CD14-positive monocyte (primary cell): ENCODE measurements at regions not wholly inside any gene's neighbourhood (a gene's known extent, or its start where the extent isn't known, plus 50 kb on each side); places are given as distances from the start of the nearest gene placed in this dataset.
"Not testable (repeated sequence)": the region's sequence is repeated elsewhere in the genome, so short reads cannot be mapped to it uniquely, and the experiment has no call there.

ENCODE experiments used
- DNase-seq, 3 donors: peaks; one replicate each; pipeline ENCODE4 v3.0.0-alpha.2; 2011 to 2022
- H2AFZ ChIP-seq: 2 replicates; pipeline ENCODE4 v1.6.0; 2012; ENCODE audit warnings: mild to moderate bottlenecking, low read depth, low read length, inconsistent platforms; ENCODE audit not compliant: insufficient read depth, poor library complexity, severe bottlenecking
- H3K27ac ChIP-seq, 2 donors: 1 replicate in 1 of 2; 2 replicates in 1 of 2; pipeline ENCODE4 v1.5.1; 2012 to 2013; ENCODE audit warnings: low read length in 2 of 2, control low read depth in 1 of 2, inconsistent platforms in 1 of 2, low read depth in 1 of 2, mild to moderate bottlenecking in 1 of 2
- H3K27me3 ChIP-seq, 2 donors: one replicate each; pipeline versions ENCODE4 v1.6.0 to v1.6.1; 2011 to 2013; ENCODE audit warnings: low read length in 2 of 2; ENCODE audit not compliant: control insufficient read depth in 2 of 2, insufficient read depth in 2 of 2
- H3K36me3 ChIP-seq, 2 donors: replicated peaks in 1 of 2; 1 replicate in 1 of 2; 2 replicates in 1 of 2; pipeline versions ENCODE4 v1.5.1 to v1.6.1; 2012 to 2013; ENCODE audit warnings: low read length in 2 of 2, control low read depth in 1 of 2, inconsistent platforms in 1 of 2, mild to moderate bottlenecking in 1 of 2; ENCODE audit not compliant: insufficient read depth in 2 of 2, control insufficient read depth in 1 of 2
- H3K4me1 ChIP-seq, 2 donors: 1 replicate in 1 of 2; 2 replicates in 1 of 2; pipeline versions ENCODE4 v1.5.1 to v1.6.1; 2012 to 2013; ENCODE audit warnings: low read length in 2 of 2, control low read depth in 1 of 2, inconsistent platforms in 1 of 2, mild to moderate bottlenecking in 1 of 2, moderate library complexity in 1 of 2; ENCODE audit not compliant: insufficient read depth in 2 of 2, control insufficient read depth in 1 of 2
- H3K4me2 ChIP-seq: replicated peaks from 2 replicates; pipeline ENCODE3; 2012; ENCODE audit warnings: low read length, moderate library complexity, mild to moderate bottlenecking; ENCODE audit not compliant: poor library complexity, severe bottlenecking; ENCODE audit errors: extremely low read depth
- H3K4me3 ChIP-seq, 3 experiments: fragments of 200-600 bp in 1 of 3; sonication (generic) in 1 of 3; replicated peaks in 1 of 3; 1 replicate in 2 of 3; 2 replicates in 1 of 3; pipeline ENCODE4 v1.5.1; 2011 to 2013; ENCODE audit warnings: low read length in 3 of 3, mild to moderate bottlenecking in 3 of 3, control low read depth in 2 of 3, low read depth in 2 of 3, inconsistent platforms in 1 of 3, moderate library complexity in 1 of 3
- H3K79me2 ChIP-seq: 2 replicates; pipeline ENCODE4 v1.6.0; 2012; ENCODE audit warnings: mild to moderate bottlenecking, control low read depth, inconsistent platforms, low read length, moderate library complexity; ENCODE audit not compliant: insufficient read depth
- H3K9ac ChIP-seq: 2 replicates; pipeline ENCODE4 v1.6.0; 2017; ENCODE audit warnings: low read length, mild to moderate bottlenecking; ENCODE audit not compliant: insufficient read depth, poor library complexity, severe bottlenecking
- H3K9me3 ChIP-seq, 2 donors: replicated peaks in 1 of 2; 1 replicate in 1 of 2; 2 replicates in 1 of 2; pipeline versions ENCODE4 v1.5.1 to v1.6.1; 2012 to 2013; ENCODE audit warnings: low read length in 2 of 2, control low read depth in 1 of 2; ENCODE audit not compliant: control insufficient read depth in 1 of 2, insufficient read depth in 1 of 2
- H4K20me1 ChIP-seq: 2 replicates; pipeline ENCODE4 v1.6.0; 2012; ENCODE audit warnings: mild to moderate bottlenecking, low read length, control low read depth, moderate library complexity; ENCODE audit not compliant: insufficient read depth
- H3K27ac Mint-ChIP-seq, 7 donors: one replicate each; pipeline ENCODE4 v1.8.0; 2020; ENCODE audit warnings: mild to moderate bottlenecking in 7 of 7, mixed read lengths in 7 of 7, moderate library complexity in 6 of 7, inconsistent platforms in 2 of 7
- H3K27me3 Mint-ChIP-seq, 3 donors: one replicate each; pipeline ENCODE4 v1.8.0; 2021 to 2022; ENCODE audit warnings: low read depth in 3 of 3, mild to moderate bottlenecking in 3 of 3, mixed read lengths in 3 of 3, moderate library complexity in 3 of 3, inconsistent platforms in 1 of 3
- H3K36me3 Mint-ChIP-seq, 2 donors: one replicate each; pipeline ENCODE4 v1.8.0; 2020; ENCODE audit warnings: mixed read lengths in 2 of 2, inconsistent platforms in 1 of 2, mild to moderate bottlenecking in 1 of 2
- H3K4me1 Mint-ChIP-seq: one replicate; pipeline ENCODE4 v1.8.0; 2020; ENCODE audit warnings: mild to moderate bottlenecking, mixed read lengths
- H3K4me3 Mint-ChIP-seq, 2 donors: one replicate each; pipeline ENCODE4 v1.8.0; 2020; ENCODE audit warnings: mild to moderate bottlenecking in 2 of 2, mixed read lengths in 2 of 2, moderate library complexity in 1 of 2
- H3K9me3 Mint-ChIP-seq, 7 donors: one replicate each; pipeline ENCODE4 v1.8.0; 2020 to 2022; ENCODE audit warnings: mixed read lengths in 7 of 7, mild to moderate bottlenecking in 6 of 7, moderate library complexity in 6 of 7, inconsistent platforms in 2 of 7
- CTCF ChIP-seq: fragments of 200-600 bp; IDR thresholded peaks from one replicate; pipeline ENCODE4 v1.8.0; 2022; ENCODE audit warnings: antibody characterized with exemption, mild to moderate bottlenecking
- WGBS: methylation state at CpG from one replicate; pipeline ENCODE4 v1.1.5; 2013; ENCODE audit warnings: missing lambda C conversion rate; ENCODE audit not compliant: insufficient coverage; 5-methylcytosine and 5-hydroxymethylcytosine counted together
- intact Hi-C, 2 donors: fragments of 100-400 bp; cut with micrococcal nuclease; formaldehyde crosslinking; loops; one replicate each; pipeline versions ENCODE4 v1.15.0 to v1.15.1; 2023

- DNase-seq: no peak
- Histone ChIP-seq H4K20me1 (no peaks in the 10 kb centered on the region), H3K79me2 (no peaks in the 10 kb centered on the region), H3K36me3 (no peaks in the 10 kb centered on the region), H2AFZ (no peak overlapping the region), H3K9me3 (no peaks in the 10 kb centered on the region), H3K4me2 (no peak overlapping the region), H3K4me1 (no peaks in the 10 kb centered on the region), H3K9ac (no peak overlapping the region), H3K27me3 (no peaks in the 10 kb centered on the region), H3K4me3 (no peak overlapping the region), H3K27ac (no peak overlapping the region)
- no peaks in the 10 kb centered on the region for H3K36me3 Mint-ChIP-seq
- no peak overlapping the region for H3K4me3 Mint-ChIP-seq
- TF ChIP-seq CTCF: no peak
- no peak overlapping the region for H3K27ac Mint-ChIP-seq
- 50% methylated on average over 1 of the region's 1 CpG for WGBS
- intact Hi-C loops: no loop called here
- H3K27me3 Mint-ChIP-seq: no peaks in the 10 kb centered on the region
- H3K4me1 Mint-ChIP-seq: no peaks in the 10 kb centered on the region
- H3K9me3 Mint-ChIP-seq: peaks cover 0 to 6% (median 0%) of the 10 kb centered on the region in 7 donors
Measured at GRCh38 chr12:16785524-16785923, 179.6 kb upstream of the LMO3 start.

GRCh38 chr12:16769129-16769528 is 163.2 kb upstream of the LMO3 start:
- H3K36me3 Mint-ChIP-seq, H3K36me3 ChIP-seq, DNase-seq, H3K4me2 ChIP-seq, H3K4me3 Mint-ChIP-seq, H3K27ac ChIP-seq, H3K4me1 ChIP-seq, H3K4me3 ChIP-seq, H3K27me3 ChIP-seq, H3K9ac ChIP-seq, H2AFZ ChIP-seq, intact Hi-C loops, H3K4me1 Mint-ChIP-seq, H3K27me3 Mint-ChIP-seq, H3K79me2 ChIP-seq, H4K20me1 ChIP-seq, H3K9me3 ChIP-seq: not testable (repeated sequence)
- H3K27ac Mint-ChIP-seq: peak overlapping the region in 1 of 7 donors; percentile 39
- peaks cover 4 to 19% (median 13%) of the 10 kb centered on the region in 7 donors for H3K9me3 Mint-ChIP-seq
- WGBS: no CpG with 5 or more reads among the region's 2 CpGs
